HG03469 (cell line): ENCODE measurements at regions not wholly inside any gene's neighbourhood (a gene's known extent, or its start where the extent isn't known, plus 50 kb on each side); places are given as distances from the start of the nearest gene placed in this dataset.

Experiments
- ATAC-seq: cut with Tn5 transposase; IDR thresholded peaks from one replicate; pipeline ENCODE4 v1.9.1; 2021; ENCODE audit warnings: mild to moderate bottlenecking, moderate library complexity, moderate number of reproducible peaks; ENCODE audit not compliant: unreplicated experiment

- no peak for ATAC-seq
Observed at GRCh38 chr18:54100920-54101470, 123.5 kb downstream of the MBD2 start.

GRCh38 chr18:54100466-54100865, 124.0 kb downstream of the MBD2 start:
- ATAC-seq, result no peak

- no peak for ATAC-seq
Observed at GRCh38 chr18:54094474-54094873, 130.0 kb downstream of the MBD2 start.

GRCh38 chr18:54090856-54091255, 133.6 kb downstream of the MBD2 start:
- no peak for ATAC-seq

- ATAC-seq, result no peak
Observed at GRCh38 chr18:54089749-54090459, 134.6 kb downstream of the MBD2 start.

GRCh38 chr18:54086863-54087262, 137.6 kb downstream of the MBD2 start:
- no peak for ATAC-seq

- ATAC-seq, result peak; percentile 69
Observed at GRCh38 chr18:54086046-54086802, 138.2 kb downstream of the MBD2 start.

- ATAC-seq, result no peak
Observed at GRCh38 chr18:54080858-54081257, 143.6 kb downstream of the MBD2 start.

- ATAC-seq, result no peak
Observed at GRCh38 chr18:54076166-54076565, 148.3 kb downstream of the MBD2 start.

- ATAC-seq, result no peak
Observed at GRCh38 chr18:54075689-54076088, 148.8 kb downstream of the MBD2 start.

- ATAC-seq, result no peak
Observed at GRCh38 chr18:54069729-54070128, 154.7 kb downstream of the MBD2 start.

GRCh38 chr18:54060343-54061005, 164.0 kb downstream of the MBD2 start:
- no peak for ATAC-seq

- ATAC-seq, result no peak
Observed at GRCh38 chr18:54052732-54053429, 171.6 kb downstream of the MBD2 start.

- ATAC-seq, result no peak
Observed at GRCh38 chr18:54052259-54052658, 172.2 kb downstream of the MBD2 start.

- ATAC-seq, result no peak
Observed at GRCh38 chr18:54043484-54044251, 180.8 kb downstream of the MBD2 start.

- ATAC-seq, result no peak
Observed at GRCh38 chr18:54035927-54036326, 188.5 kb downstream of the MBD2 start.

- no peak for ATAC-seq
Observed at GRCh38 chr18:54033052-54033451, 191.4 kb downstream of the MBD2 start.

GRCh38 chr18:54032412-54032811, 192.1 kb downstream of the MBD2 start:
- no peak for ATAC-seq

- no peak for ATAC-seq
Observed at GRCh38 chr18:54031243-54031642, 193.2 kb downstream of the MBD2 start.

GRCh38 chr18:54030434-54030833, 194.0 kb downstream of the MBD2 start:
- no peak for ATAC-seq
